ENCODE measurements at regions not wholly inside any gene's neighbourhood (a gene's known extent, or its start where the extent isn't known, plus 50 kb on each side); places are given as distances from the start of the nearest gene placed in this dataset.

DNA sequence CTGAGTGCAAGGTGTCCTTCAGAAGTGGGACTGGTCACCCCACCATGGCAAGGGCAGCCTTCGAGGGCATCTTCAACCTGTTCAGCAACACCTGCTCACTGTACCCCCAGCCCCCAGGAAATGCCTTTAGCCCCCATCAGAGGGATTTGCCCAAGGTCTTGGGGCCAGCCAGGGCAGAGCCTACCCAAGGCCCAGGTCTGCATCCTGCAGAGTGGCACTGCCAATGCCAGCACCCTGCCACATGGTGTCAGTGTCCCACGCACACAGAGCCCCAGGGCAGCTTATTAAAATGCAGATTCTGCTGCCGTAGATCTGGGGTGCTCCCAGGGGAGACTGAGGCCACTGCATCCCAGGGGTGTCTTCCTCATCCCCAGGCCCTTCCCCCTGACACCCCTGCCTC lies 106.2 kb upstream of the KCTD7 start:
- TF ChIP-seq CTCF (IDR thresholded peaks at IDR 0.05; ENCODE audit: insufficient read depth, low read depth, low read length), result no peak
- no peak for TF ChIP-seq EZH2 (IDR thresholded peaks at IDR 0.05; ENCODE audit: insufficient read depth, low read length)
